ENCODE measurements at regions not wholly inside any gene's neighbourhood (a gene's known extent, or its start where the extent isn't known, plus 50 kb on each side); places are given as distances from the start of the nearest gene placed in this dataset.

- TF ChIP-seq TCF12 (IDR thresholded peaks at IDR 0.05) (no peak), TCF12 (CRISPR knock-in tag; IDR thresholded peaks at IDR 0.05) (no peak), ZNF878 (CRISPR knock-in tag; IDR thresholded peaks at IDR 0.05) (no peak), CTCF (CRISPR knock-in tag; IDR thresholded peaks at IDR 0.05) (no peak), NCOA5 (CRISPR knock-in tag; IDR thresholded peaks at IDR 0.05) (no peak), KDM1A (CRISPR knock-in tag; IDR thresholded peaks at IDR 0.05) (no peak), ZNF143 (CRISPR knock-in tag; IDR thresholded peaks at IDR 0.05) (no peak), RFX5 (IDR thresholded peaks at IDR 0.05; ENCODE audit: low read depth, low read length) (no peak), ZNF343 (CRISPR knock-in tag; IDR thresholded peaks at IDR 0.05) (no peak), ZBTB39 (CRISPR knock-in tag; IDR thresholded peaks at IDR 0.05) (no peak), KLF16 (CRISPR knock-in tag; IDR thresholded peaks at IDR 0.05) (no peak)
Observed at GRCh38 chr2:569681-570080, 107.5 kb downstream of the TMEM18 start.

All from HepG2 (cell line).